ENCODE measurements at regions not wholly inside any gene's neighbourhood (a gene's known extent, or its start where the extent isn't known, plus 50 kb on each side); places are given as distances from the start of the nearest gene placed in this dataset.

- TF ChIP-seq CTCF (IDR thresholded peaks at IDR 0.05) (no peak), POLR2A (IDR thresholded peaks at IDR 0.05) (no peak), EP300 (IDR thresholded peaks at IDR 0.05) (no peak)
Observed at GRCh38 chr6:101276066-101276465, 117.4 kb upstream of the GRIK2 start.

Data from gastroesophageal sphincter (tissue), 3 donors.